H9 (cell line): ENCODE measurements at regions not wholly inside any gene's neighbourhood (a gene's known extent, or its start where the extent isn't known, plus 50 kb on each side); places are given as distances from the start of the nearest gene placed in this dataset.

Source experiments
- DNase-seq: peaks from one replicate; pipeline ENCODE4 v3.0.0-alpha.2; 2017
- H2AFZ ChIP-seq: one replicate; pipeline ENCODE4 v1.6.1; 2013; ENCODE audit warnings: mild to moderate bottlenecking, low read length, control low read depth, moderate library complexity
- H2AK5ac ChIP-seq: 2 replicates; pipeline ENCODE4 v1.6.1; 2013; ENCODE audit warnings: low read length, control low read depth, mixed read lengths; ENCODE audit not compliant: insufficient read length
- H2BK120ac ChIP-seq: one replicate; pipeline ENCODE4 v1.6.1; 2013; ENCODE audit warnings: low read depth, mild to moderate bottlenecking, low read length, control low read depth, inconsistent platforms; ENCODE audit not compliant: poor library complexity, severe bottlenecking
- H2BK12ac ChIP-seq: 2 replicates; pipeline ENCODE4 v1.6.1; 2013; ENCODE audit warnings: low read length, control low read depth, mixed read lengths, low read depth; ENCODE audit not compliant: insufficient read length
- H2BK15ac ChIP-seq: 2 replicates; pipeline ENCODE4 v1.6.1; 2013; ENCODE audit warnings: low read depth, low read length, control low read depth
- H2BK20ac ChIP-seq: one replicate; pipeline ENCODE4 v1.6.1; 2013; ENCODE audit warnings: low read depth, mild to moderate bottlenecking, low read length, control low read depth, inconsistent platforms; ENCODE audit not compliant: poor library complexity, severe bottlenecking
- H2BK5ac ChIP-seq: 2 replicates; pipeline ENCODE4 v1.6.1; 2013; ENCODE audit warnings: low read length, control low read depth, mixed read lengths; ENCODE audit not compliant: insufficient read length
- H3K14ac ChIP-seq: 2 replicates; pipeline ENCODE4 v1.6.1; 2013; ENCODE audit warnings: low read length, control low read depth; ENCODE audit not compliant: insufficient read depth
- H3K18ac ChIP-seq: 2 replicates; pipeline ENCODE4 v1.6.1; 2013; ENCODE audit warnings: low read depth, mild to moderate bottlenecking, mixed read lengths, low read length, control low read depth; ENCODE audit not compliant: insufficient read length
- H3K23ac ChIP-seq: 2 replicates; pipeline ENCODE4 v1.6.1; 2013; ENCODE audit warnings: low read length, control low read depth, mixed read lengths, low read depth; ENCODE audit not compliant: insufficient read length
- H3K23me2 ChIP-seq: 2 replicates; pipeline ENCODE4 v1.6.1; 2013; ENCODE audit warnings: low read depth, mild to moderate bottlenecking, mixed read lengths, low read length, control low read depth; ENCODE audit not compliant: insufficient read length, poor library complexity, severe bottlenecking
- H3K27ac ChIP-seq: 2 replicates; pipeline ENCODE4 v1.5.1; 2013; ENCODE audit warnings: low read length, control low read depth, mixed read lengths, low read depth; ENCODE audit not compliant: insufficient read length
- H3K27me3 ChIP-seq: 2 replicates; pipeline ENCODE4 v1.6.1; 2013; ENCODE audit warnings: low read length, control low read depth, inconsistent platforms; ENCODE audit not compliant: insufficient read depth
- H3K4ac ChIP-seq: 2 replicates; pipeline ENCODE4 v1.6.1; 2013; ENCODE audit warnings: low read depth, mild to moderate bottlenecking, control low read depth, inconsistent platforms, low read length, moderate library complexity
- H3K4me1 ChIP-seq: 2 replicates; pipeline ENCODE4 v1.6.1; 2013; ENCODE audit warnings: low read length, control low read depth, inconsistent platforms; ENCODE audit not compliant: insufficient read depth
- H3K4me2 ChIP-seq: 2 replicates; pipeline ENCODE4 v1.6.1; 2013; ENCODE audit warnings: low read length, control low read depth, mixed read lengths; ENCODE audit not compliant: insufficient read length, insufficient read depth
- H3K56ac ChIP-seq: 2 replicates; pipeline ENCODE4 v1.6.1; 2013; ENCODE audit warnings: low read depth, mild to moderate bottlenecking, mixed read lengths, low read length, control low read depth; ENCODE audit not compliant: insufficient read length
- H3K79me1 ChIP-seq: 2 replicates; pipeline ENCODE4 v1.6.1; 2013; ENCODE audit warnings: low read depth, mild to moderate bottlenecking, moderate library complexity, low read length, control low read depth, inconsistent platforms; ENCODE audit not compliant: insufficient read depth, poor library complexity, severe bottlenecking
- H3K79me2 ChIP-seq: 2 replicates; pipeline ENCODE4 v1.6.1; 2013; ENCODE audit warnings: low read length, control low read depth, inconsistent platforms; ENCODE audit not compliant: insufficient read depth
- H3K9ac ChIP-seq: 2 replicates; pipeline ENCODE4 v1.6.1; 2013; ENCODE audit warnings: low read length, control low read depth, mixed read lengths; ENCODE audit not compliant: insufficient read length; ENCODE audit errors: extremely low read depth
- H3K9me3 ChIP-seq: one replicate; pipeline ENCODE4 v1.6.1; 2013; ENCODE audit warnings: low read depth, low read length, inconsistent platforms; ENCODE audit not compliant: control insufficient read depth
- H3T11ph ChIP-seq: one replicate; pipeline ENCODE4 v1.6.1; 2013; ENCODE audit warnings: mild to moderate bottlenecking, low read length, control low read depth, inconsistent platforms
- H4K20me1 ChIP-seq: one replicate; pipeline ENCODE4 v1.6.1; 2013; ENCODE audit not compliant: control insufficient read depth, insufficient read length, insufficient read depth
- H4K5ac ChIP-seq: 2 replicates; pipeline ENCODE4 v1.6.1; 2013; ENCODE audit warnings: low read depth, mild to moderate bottlenecking, mixed read lengths, low read length, control low read depth; ENCODE audit not compliant: insufficient read length
- H4K8ac ChIP-seq: replicated peaks from 2 replicates; pipeline ENCODE4 v1.6.1; 2013; ENCODE audit warnings: low read length, control low read depth, mixed read lengths, low read depth; ENCODE audit not compliant: insufficient read length
- H4K91ac ChIP-seq: 2 replicates; pipeline ENCODE4 v1.6.1; 2013; ENCODE audit warnings: low read depth, mild to moderate bottlenecking, moderate library complexity, mixed read lengths, low read length, control low read depth; ENCODE audit not compliant: insufficient read length
- H3K27ac Mint-ChIP-seq, 3 experiments: 2 replicates in 2 of 3; 3 replicates in 1 of 3; pipeline ENCODE4 v1.8.0; 2020 to 2021; ENCODE audit warnings: mixed read lengths in 3 of 3, mild to moderate bottlenecking in 1 of 3, moderate library complexity in 1 of 3
- H3K27me3 Mint-ChIP-seq: 2 replicates; pipeline ENCODE4 v1.8.0; 2021; ENCODE audit warnings: low read depth, mild to moderate bottlenecking, moderate library complexity, mixed read lengths
- H3K36me3 Mint-ChIP-seq, 3 experiments: 2 replicates in 2 of 3; 3 replicates in 1 of 3; pipeline ENCODE4 v1.8.0; 2020 to 2021; ENCODE audit warnings: low read depth in 3 of 3, mixed read lengths in 3 of 3; ENCODE audit not compliant: insufficient read depth in 1 of 3
- H3K4me1 Mint-ChIP-seq, 2 experiments: 2 replicates each; pipeline ENCODE4 v1.8.0; 2020; ENCODE audit warnings: mixed read lengths in 2 of 2
- H3K4me3 Mint-ChIP-seq, 2 experiments: 2 replicates in 1 of 2; 3 replicates in 1 of 2; pipeline ENCODE4 v1.8.0; 2020 to 2021; ENCODE audit warnings: mild to moderate bottlenecking in 2 of 2, mixed read lengths in 2 of 2, moderate library complexity in 1 of 2
- H3K9me3 Mint-ChIP-seq, 2 experiments: 2 replicates in 1 of 2; 3 replicates in 1 of 2; pipeline ENCODE4 v1.8.0; 2020; ENCODE audit warnings: mild to moderate bottlenecking in 2 of 2, mixed read lengths in 2 of 2, moderate library complexity in 1 of 2
- WGBS: extraction: QIAGEN DNeasy Blood & Tissue Kit; methylation state at CpG from one replicate; pipeline ENCODE4 v1.1.7; 2013; ENCODE audit warnings: missing lambda C conversion rate, low lambda C conversion rate, mixed read lengths; ENCODE audit not compliant: insufficient read length; ENCODE audit errors: extremely low coverage; 5-methylcytosine and 5-hydroxymethylcytosine counted together
- TF ChIP-seq, protein P1 (sequence below): fragments of 200-600 bp; sonication (generic); conservative IDR thresholded peaks from 3 replicates; pipeline ENCODE4 v1.8.0; 2021; ENCODE audit warnings: antibody characterized with exemption, mild to moderate bottlenecking

DNA sequence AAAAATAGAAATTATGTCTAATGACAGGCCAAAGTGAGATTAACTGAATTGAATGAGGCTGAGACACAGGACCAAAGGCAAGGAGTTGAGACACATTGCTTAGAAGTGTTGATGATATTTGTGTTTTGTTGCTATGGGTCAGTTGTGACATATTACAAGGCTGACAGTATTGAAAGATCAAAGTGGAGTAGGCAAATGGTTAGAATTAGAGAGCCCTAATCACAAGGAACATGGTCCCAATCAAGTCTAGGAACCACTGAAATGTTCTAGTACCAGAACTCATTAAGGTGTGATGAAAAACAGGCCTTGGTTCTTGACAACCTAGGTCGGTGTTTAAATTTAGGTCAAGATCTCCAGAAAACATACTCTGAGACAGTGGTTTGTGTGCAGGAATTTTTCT is 896.3 kb upstream of the HS3ST1 start:
- no peak overlapping the region for H3K4me3 Mint-ChIP-seq
- no peak overlapping the region for H2BK120ac ChIP-seq

More for the DNA sequence above, 896.3 kb upstream of the HS3ST1 start:
- H3K18ac ChIP-seq, result no peak overlapping the region
- Mint-ChIP-seq H3K36me3 (no peaks in the 10 kb centered on the region; a peak in 1 of 7 replicates), H3K9me3 (no peaks in the 10 kb centered on the region; a peak in 1 of 5 replicates), H3K4me1 (peaks cover 0 to 3% of the 10 kb centered on the region in 2 experiments; a peak in 1 of 4 replicates), H3K27me3 (no peaks in the 10 kb centered on the region), H3K27ac (no peak overlapping the region)
- H3K4ac ChIP-seq, result no peak overlapping the region
- no peak overlapping the region for H2BK5ac ChIP-seq
- H4K91ac ChIP-seq, result no peak overlapping the region
- H3K9me3 ChIP-seq, result no peaks in the 10 kb centered on the region
- H3K9ac ChIP-seq, result no peak overlapping the region
- no peak overlapping the region for H3K56ac ChIP-seq
- H2BK12ac ChIP-seq, result no peak overlapping the region
- H3K27me3 ChIP-seq, result no peaks in the 10 kb centered on the region
- no peaks in the 10 kb centered on the region for H3K4me1 ChIP-seq
- no peak overlapping the region for H3K4me2 ChIP-seq
- H4K5ac ChIP-seq, result no peak overlapping the region
- no peak overlapping the region for H2BK20ac ChIP-seq
- no peak overlapping the region for H3K23ac ChIP-seq
- H4K20me1 ChIP-seq, result no peaks in the 10 kb centered on the region
- no peak overlapping the region for H2AFZ ChIP-seq
- no peak overlapping the region for H2BK15ac ChIP-seq
- no peak overlapping the region for H3K27ac ChIP-seq
- H3K14ac ChIP-seq, result no peak overlapping the region
- H3K23me2 ChIP-seq, result no peaks in the 10 kb centered on the region
- WGBS, result no CpG with 5 or more reads among the region's 1 CpG
- H3K79me2 ChIP-seq, result no peaks in the 10 kb centered on the region
- DNase-seq, result no peak
- TF ChIP-seq, protein P1, sequence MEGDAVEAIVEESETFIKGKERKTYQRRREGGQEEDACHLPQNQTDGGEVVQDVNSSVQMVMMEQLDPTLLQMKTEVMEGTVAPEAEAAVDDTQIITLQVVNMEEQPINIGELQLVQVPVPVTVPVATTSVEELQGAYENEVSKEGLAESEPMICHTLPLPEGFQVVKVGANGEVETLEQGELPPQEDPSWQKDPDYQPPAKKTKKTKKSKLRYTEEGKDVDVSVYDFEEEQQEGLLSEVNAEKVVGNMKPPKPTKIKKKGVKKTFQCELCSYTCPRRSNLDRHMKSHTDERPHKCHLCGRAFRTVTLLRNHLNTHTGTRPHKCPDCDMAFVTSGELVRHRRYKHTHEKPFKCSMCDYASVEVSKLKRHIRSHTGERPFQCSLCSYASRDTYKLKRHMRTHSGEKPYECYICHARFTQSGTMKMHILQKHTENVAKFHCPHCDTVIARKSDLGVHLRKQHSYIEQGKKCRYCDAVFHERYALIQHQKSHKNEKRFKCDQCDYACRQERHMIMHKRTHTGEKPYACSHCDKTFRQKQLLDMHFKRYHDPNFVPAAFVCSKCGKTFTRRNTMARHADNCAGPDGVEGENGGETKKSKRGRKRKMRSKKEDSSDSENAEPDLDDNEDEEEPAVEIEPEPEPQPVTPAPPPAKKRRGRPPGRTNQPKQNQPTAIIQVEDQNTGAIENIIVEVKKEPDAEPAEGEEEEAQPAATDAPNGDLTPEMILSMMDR, result no peak
- no peak overlapping the region for H3T11ph ChIP-seq
- no peak overlapping the region for H4K8ac ChIP-seq
- H2AK5ac ChIP-seq, result no peak overlapping the region
- H3K79me1 ChIP-seq, result no peaks in the 10 kb centered on the region
